DMS153 (cell line): ENCODE measurements at regions not wholly inside any gene's neighbourhood (a gene's known extent, or its start where the extent isn't known, plus 50 kb on each side); places are given as distances from the start of the nearest gene placed in this dataset.
A peak's percentile ranks its signal among the peaks of the same experiment; 100 is the strongest.

Experiments used
- DNase-seq: peaks from one replicate; lab custom pipeline; 2025; lab: John Stamatoyannopoulos, UW

GRCh38 chr3:59542276-59542675, 492.5 kb upstream of the CFAP20DC start:
- no peak for DNase-seq

- DNase-seq: no peak
Observed at GRCh38 chr3:59540696-59541095, 490.9 kb upstream of the CFAP20DC start.

GRCh38 chr3:59540241-59540640, 490.4 kb upstream of the CFAP20DC start:
- DNase-seq: no peak

- DNase-seq: no peak
Observed at GRCh38 chr3:59538753-59539432, 489.1 kb upstream of the CFAP20DC start.

- no peak for DNase-seq
Observed at GRCh38 chr3:59535791-59536221, 486.0 kb upstream of the CFAP20DC start.

- DNase-seq: no peak
Observed at GRCh38 chr3:59531994-59532393, 482.2 kb upstream of the CFAP20DC start.

- no peak for DNase-seq
Observed at GRCh38 chr3:59531066-59531745, 481.4 kb upstream of the CFAP20DC start.

GRCh38 chr3:59528251-59528650, 478.4 kb upstream of the CFAP20DC start:
- DNase-seq: no peak

GRCh38 chr3:59527493-59527892, 477.7 kb upstream of the CFAP20DC start:
- DNase-seq: no peak

- DNase-seq: no peak
Observed at GRCh38 chr3:59526999-59527398, 477.2 kb upstream of the CFAP20DC start.

GRCh38 chr3:59522550-59522949, 472.7 kb upstream of the CFAP20DC start:
- DNase-seq: no peak

GRCh38 chr3:59519094-59519493, 469.3 kb upstream of the CFAP20DC start:
- DNase-seq: no peak

- no peak for DNase-seq
Observed at GRCh38 chr3:59518283-59519055, 468.6 kb upstream of the CFAP20DC start.

- peak; percentile 10 for DNase-seq
Observed at GRCh38 chr3:59517388-59517787, 467.6 kb upstream of the CFAP20DC start.

GRCh38 chr3:59515966-59516365, 466.1 kb upstream of the CFAP20DC start:
- no peak for DNase-seq

- no peak for DNase-seq
Observed at GRCh38 chr3:59514865-59515482, 465.1 kb upstream of the CFAP20DC start.

GRCh38 chr3:59513570-59513969, 463.7 kb upstream of the CFAP20DC start:
- DNase-seq: no peak

GRCh38 chr3:59512066-59512465, 462.2 kb upstream of the CFAP20DC start:
- no peak for DNase-seq

- no peak for DNase-seq
Observed at GRCh38 chr3:59510576-59510975, 460.8 kb upstream of the CFAP20DC start.

- DNase-seq: no peak
Observed at GRCh38 chr3:59508273-59508672, 458.4 kb upstream of the CFAP20DC start.

- DNase-seq: no peak
Observed at GRCh38 chr3:59506191-59506590, 456.4 kb upstream of the CFAP20DC start.

- no peak for DNase-seq
Observed at GRCh38 chr3:59503441-59503840, 453.6 kb upstream of the CFAP20DC start.

GRCh38 chr3:59502806-59503205, 453.0 kb upstream of the CFAP20DC start:
- no peak for DNase-seq
